Mammary epithelial cell (primary cell): ENCODE measurements at regions not wholly inside any gene's neighbourhood (a gene's known extent, or its start where the extent isn't known, plus 50 kb on each side); places are given as distances from the start of the nearest gene placed in this dataset.

ENCODE experiments used
- EZH2 ChIP-seq: IDR thresholded peaks from 2 replicates; pipeline ENCODE4 v1.6.1; 2012; ENCODE audit warnings: low read length, inconsistent platforms, borderline replicate concordance
- TF ChIP-seq, protein P1 (sequence below), 2 donors: IDR thresholded peaks in 1 of 2; conservative IDR thresholded peaks in 1 of 2; 2 replicates each; pipeline ENCODE4 v1.5.1; 2011 to 2012; ENCODE audit warnings: inconsistent platforms in 2 of 2, low read length in 2 of 2, mild to moderate bottlenecking in 2 of 2, control low read depth in 1 of 2, low read depth in 1 of 2; ENCODE audit not compliant: insufficient read depth in 1 of 2; ENCODE audit errors: extremely low read depth in 1 of 2

DNA sequence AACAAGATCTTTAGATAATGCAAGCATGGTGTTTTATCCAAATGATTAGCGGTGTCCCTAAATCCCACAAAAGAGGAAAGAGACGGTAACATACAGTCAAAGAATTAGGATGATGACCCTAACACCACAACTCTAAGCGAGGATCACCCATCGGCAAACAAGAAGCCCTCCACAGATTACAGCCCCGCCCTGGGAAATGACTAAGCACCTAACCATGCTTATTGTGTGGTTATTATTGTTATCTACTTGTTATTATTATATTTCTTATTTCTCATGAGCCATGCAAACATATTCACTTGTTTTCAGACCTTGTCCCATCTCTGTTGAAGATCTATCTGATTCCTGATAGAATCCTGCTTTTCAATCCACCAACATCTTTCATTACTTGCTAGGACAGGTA is 651.3 kb downstream of the NYAP2 start:
- TF ChIP-seq, protein P1, sequence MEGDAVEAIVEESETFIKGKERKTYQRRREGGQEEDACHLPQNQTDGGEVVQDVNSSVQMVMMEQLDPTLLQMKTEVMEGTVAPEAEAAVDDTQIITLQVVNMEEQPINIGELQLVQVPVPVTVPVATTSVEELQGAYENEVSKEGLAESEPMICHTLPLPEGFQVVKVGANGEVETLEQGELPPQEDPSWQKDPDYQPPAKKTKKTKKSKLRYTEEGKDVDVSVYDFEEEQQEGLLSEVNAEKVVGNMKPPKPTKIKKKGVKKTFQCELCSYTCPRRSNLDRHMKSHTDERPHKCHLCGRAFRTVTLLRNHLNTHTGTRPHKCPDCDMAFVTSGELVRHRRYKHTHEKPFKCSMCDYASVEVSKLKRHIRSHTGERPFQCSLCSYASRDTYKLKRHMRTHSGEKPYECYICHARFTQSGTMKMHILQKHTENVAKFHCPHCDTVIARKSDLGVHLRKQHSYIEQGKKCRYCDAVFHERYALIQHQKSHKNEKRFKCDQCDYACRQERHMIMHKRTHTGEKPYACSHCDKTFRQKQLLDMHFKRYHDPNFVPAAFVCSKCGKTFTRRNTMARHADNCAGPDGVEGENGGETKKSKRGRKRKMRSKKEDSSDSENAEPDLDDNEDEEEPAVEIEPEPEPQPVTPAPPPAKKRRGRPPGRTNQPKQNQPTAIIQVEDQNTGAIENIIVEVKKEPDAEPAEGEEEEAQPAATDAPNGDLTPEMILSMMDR (conservative IDR thresholded peaks at IDR 0.05 in 1 of 2, IDR thresholded peaks at IDR 0.05 in 1 of 2; ENCODE audit: extremely low read depth in 1 of 2, insufficient read depth in 1 of 2, low read depth in 1 of 2, low read length in 2 of 2): no peak
- TF ChIP-seq EZH2: no peak
